Activated CD8-positive, alpha-beta T cell treated with anti-CD3 and anti-CD28 coated beads for 36 hours (primary cell): ENCODE measurements at regions not wholly inside any gene's neighbourhood (a gene's known extent, or its start where the extent isn't known, plus 50 kb on each side); places are given as distances from the start of the nearest gene placed in this dataset.

Experiments used
- ATAC-seq: fragments of 200-7000 bp; cut with Tn5 transposase; one replicate; pipeline ENCODE4 v1.10.0; 2021; ENCODE audit warnings: mild to moderate bottlenecking, moderate library complexity
- CTCF ChIA-PET: fragments of 350-600 bp; sonication (Branson Sonifier 250); formaldehyde crosslinking; loops from one replicate; lab custom pipeline; 2021; ENCODE audit warnings: antibody characterized with exemption; lab: Charles Lee
- POLR2A ChIA-PET: fragments of 350-600 bp; sonication (Branson Sonifier 250); formaldehyde crosslinking; loops from one replicate; lab custom pipeline; 2021; ENCODE audit warnings: antibody characterized with exemption; lab: Charles Lee
- DNase-seq: peaks from one replicate; pipeline ENCODE4 v3.0.0-alpha.2; 2020
- H3K27ac Mint-ChIP-seq: one replicate; pipeline ENCODE4 v1.8.0; 2021; ENCODE audit warnings: mild to moderate bottlenecking, mixed read lengths
- H3K27me3 Mint-ChIP-seq: one replicate; pipeline ENCODE4 v1.8.0; 2021; ENCODE audit warnings: mixed read lengths
- H3K36me3 Mint-ChIP-seq: one replicate; pipeline ENCODE4 v1.8.0; 2021; ENCODE audit warnings: low read depth, mixed read lengths
- H3K4me1 Mint-ChIP-seq: one replicate; pipeline ENCODE4 v1.8.0; 2021; ENCODE audit warnings: low read depth, mixed read lengths
- H3K4me3 Mint-ChIP-seq: one replicate; pipeline ENCODE4 v1.8.0; 2021; ENCODE audit warnings: mild to moderate bottlenecking, moderate library complexity, mixed read lengths
- H3K9me3 Mint-ChIP-seq: one replicate; pipeline ENCODE4 v1.8.0; 2021; ENCODE audit warnings: mixed read lengths
- CTCF ChIP-seq: fragments of 200-600 bp; IDR thresholded peaks from one replicate; pipeline ENCODE4 v1.8.0; 2022; ENCODE audit warnings: antibody characterized with exemption, mild to moderate bottlenecking
- intact Hi-C: fragments of 100-400 bp; cut with micrococcal nuclease; formaldehyde crosslinking; loops from one replicate; pipeline ENCODE4 v1.10.0; 2022

GRCh38 chr4:103457566-103457965 lies 259.4 kb upstream of the CENPE start:
- DNase-seq = no peak
- H3K9me3 Mint-ChIP-seq = no peaks in the 10 kb centered on the region
- no peak overlapping the region for H3K4me3 Mint-ChIP-seq
- ChIA-PET CTCF (no interaction called here), POLR2A (no interaction called here)
- H3K36me3 Mint-ChIP-seq = no peaks in the 10 kb centered on the region
- intact Hi-C loops = no loop called here
- H3K4me1 Mint-ChIP-seq = no peaks in the 10 kb centered on the region
- no peaks in the 10 kb centered on the region for H3K27me3 Mint-ChIP-seq
- no peak for ATAC-seq
- TF ChIP-seq CTCF = no peak
- H3K27ac Mint-ChIP-seq = no peak overlapping the region

GRCh38 chr4:103451341-103451740 lies 253.2 kb upstream of the CENPE start:
- no peak for ATAC-seq
- POLR2A ChIA-PET = no interaction called here
- no peak overlapping the region for H3K4me3 Mint-ChIP-seq
- H3K27ac Mint-ChIP-seq = no peak overlapping the region
- no peaks in the 10 kb centered on the region for H3K9me3 Mint-ChIP-seq
- intact Hi-C loops = no loop called here
- no peaks in the 10 kb centered on the region for H3K36me3 Mint-ChIP-seq
- TF ChIP-seq CTCF = no peak
- no peak for DNase-seq
- no peaks in the 10 kb centered on the region for H3K27me3 Mint-ChIP-seq
- no peaks in the 10 kb centered on the region for H3K4me1 Mint-ChIP-seq
- CTCF ChIA-PET = no interaction called here

- Mint-ChIP-seq H3K36me3 (no peaks in the 10 kb centered on the region), H3K9me3 (no peaks in the 10 kb centered on the region), H3K4me1 (no peaks in the 10 kb centered on the region), H3K27ac (no peak overlapping the region), H3K27me3 (no peaks in the 10 kb centered on the region), H3K4me3 (no peak overlapping the region)
- DNase-seq = no peak
- ChIA-PET CTCF (no interaction called here), POLR2A (no interaction called here)
- no peak for ATAC-seq
- intact Hi-C loops = no loop called here
- no peak for TF ChIP-seq CTCF
Observed at GRCh38 chr4:103450693-103451092, 252.6 kb upstream of the CENPE start.

- H3K27me3 Mint-ChIP-seq = no peaks in the 10 kb centered on the region
- POLR2A ChIA-PET = no interaction called here
- no peaks in the 10 kb centered on the region for H3K9me3 Mint-ChIP-seq
- CTCF ChIA-PET = no interaction called here
- intact Hi-C loops = no loop called here
- no peaks in the 10 kb centered on the region for H3K4me1 Mint-ChIP-seq
- ATAC-seq (no peak), DNase-seq (no peak)
- H3K4me3 Mint-ChIP-seq = no peak overlapping the region
- TF ChIP-seq CTCF = no peak
- H3K36me3 Mint-ChIP-seq = no peaks in the 10 kb centered on the region
- H3K27ac Mint-ChIP-seq = no peak overlapping the region
Observed at GRCh38 chr4:103449296-103450023, 251.3 kb upstream of the CENPE start.

- no peaks in the 10 kb centered on the region for H3K9me3 Mint-ChIP-seq
- intact Hi-C loops = no loop called here
- TF ChIP-seq CTCF = no peak
- ChIA-PET CTCF (no interaction called here), POLR2A (no interaction called here)
- no peaks in the 10 kb centered on the region for H3K4me1 Mint-ChIP-seq
- H3K27ac Mint-ChIP-seq = no peak overlapping the region
- no peaks in the 10 kb centered on the region for H3K36me3 Mint-ChIP-seq
- H3K4me3 Mint-ChIP-seq = no peak overlapping the region
- DNase-seq = no peak
- no peaks in the 10 kb centered on the region for H3K27me3 Mint-ChIP-seq
- no peak for ATAC-seq
Observed at GRCh38 chr4:103445377-103445776, 247.2 kb upstream of the CENPE start.
